Aorta (tissue), 5 donors: ENCODE measurements at regions not wholly inside any gene's neighbourhood (a gene's known extent, or its start where the extent isn't known, plus 50 kb on each side); places are given as distances from the start of the nearest gene placed in this dataset.

Experiments used
- ATAC-seq: fragments of 200-7000 bp; cut with Tn5 transposase; one replicate; pipeline ENCODE4 v1.9.1; 2022; ENCODE audit warnings: moderate library complexity; ENCODE audit not compliant: low FRiP score
- DNase-seq, 2 donors: peaks; one replicate each; pipeline ENCODE4 v3.0.0-alpha.2; 2020
- H3K27ac ChIP-seq, 2 donors: one replicate each; pipeline ENCODE4 v1.5.1; 2013; ENCODE audit warnings: low read length in 2 of 2, mild to moderate bottlenecking in 2 of 2, moderate library complexity in 2 of 2, control low read depth in 1 of 2, inconsistent platforms in 1 of 2, low read depth in 1 of 2
- H3K27me3 ChIP-seq, 2 donors: one replicate each; pipeline ENCODE4 v1.6.1; 2013; ENCODE audit warnings: control low read depth in 1 of 2, low read length in 1 of 2, mild to moderate bottlenecking in 1 of 2, moderate library complexity in 1 of 2; ENCODE audit not compliant: insufficient read depth in 2 of 2, control insufficient read depth in 1 of 2
- H3K36me3 ChIP-seq, 2 donors: one replicate each; pipeline ENCODE4 v1.6.1; 2013; ENCODE audit warnings: control low read depth in 1 of 2, low read length in 1 of 2, mild to moderate bottlenecking in 1 of 2; ENCODE audit not compliant: insufficient read depth in 2 of 2, control insufficient read depth in 1 of 2
- H3K4me1 ChIP-seq, 2 donors: one replicate each; pipeline ENCODE4 v1.6.1; 2013; ENCODE audit warnings: low read length in 2 of 2, control low read depth in 1 of 2, mild to moderate bottlenecking in 1 of 2, moderate library complexity in 1 of 2; ENCODE audit not compliant: insufficient read depth in 2 of 2, control insufficient read depth in 1 of 2
- H3K4me3 ChIP-seq, 2 donors: one replicate each; pipeline ENCODE4 v1.5.1; 2013; ENCODE audit warnings: low read length in 2 of 2, control low read depth in 1 of 2, mild to moderate bottlenecking in 1 of 2
- H3K9me3 ChIP-seq: one replicate; pipeline ENCODE4 v1.6.1; 2013; ENCODE audit warnings: mild to moderate bottlenecking, low read length; ENCODE audit not compliant: control insufficient read depth
- WGBS, 2 donors: extraction: QIAGEN DNeasy Blood & Tissue Kit; methylation state at CpG; one replicate each; pipeline ENCODE4 v1.1.7; 2013; 5-methylcytosine and 5-hydroxymethylcytosine counted together
- intact Hi-C, 2 donors: fragments of 100-400 bp; cut with DNase I; formaldehyde crosslinking; loops; one replicate each; pipeline versions ENCODE4 v1.14.2 to v1.15.0; 2022
- donor health status: healthy with polysubstance abuse.
- donor health status: Bipolar disorder and iron deficiency.
- donor health status: DM: no; HTN: no; CAD: no.
- donor health status: DM: no; HTN: no; CAD: no.
- donor health status: DM: yes; HTN: yes; CAD: no.

DNA sequence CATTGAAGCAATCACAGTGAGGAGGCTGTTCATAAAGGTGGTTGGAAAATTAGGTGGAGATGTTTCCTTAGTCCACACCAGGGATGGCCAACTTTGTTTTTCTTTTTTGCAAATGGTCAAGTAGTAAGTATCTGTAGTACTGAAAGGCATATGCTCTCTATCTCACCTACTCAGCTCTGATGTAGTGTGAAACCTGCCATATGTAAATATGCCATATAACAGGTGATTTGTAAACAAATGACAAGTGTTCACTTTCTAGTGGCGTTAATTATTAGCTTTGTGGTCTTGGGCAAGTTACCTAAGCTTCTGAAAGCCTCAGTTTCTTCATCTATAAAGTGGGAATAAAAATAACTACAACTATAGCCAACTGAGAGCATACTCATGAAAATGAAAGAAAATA is 421.4 kb upstream of the LCORL start:
- Histone ChIP-seq H3K4me1 (no peaks in the 10 kb centered on the region), H3K4me3 (no peak overlapping the region), H3K9me3 (peaks cover 2% of the 10 kb centered on the region), H3K27ac (no peak overlapping the region), H3K27me3 (no peaks in the 10 kb centered on the region), H3K36me3 (no peaks in the 10 kb centered on the region)
- intact Hi-C loops: no loop called here
- 32 to 51% methylated on average over 1 of the region's 1 CpG for WGBS, 2 donors
- ATAC-seq (no peak), DNase-seq (no peak)

DNA sequence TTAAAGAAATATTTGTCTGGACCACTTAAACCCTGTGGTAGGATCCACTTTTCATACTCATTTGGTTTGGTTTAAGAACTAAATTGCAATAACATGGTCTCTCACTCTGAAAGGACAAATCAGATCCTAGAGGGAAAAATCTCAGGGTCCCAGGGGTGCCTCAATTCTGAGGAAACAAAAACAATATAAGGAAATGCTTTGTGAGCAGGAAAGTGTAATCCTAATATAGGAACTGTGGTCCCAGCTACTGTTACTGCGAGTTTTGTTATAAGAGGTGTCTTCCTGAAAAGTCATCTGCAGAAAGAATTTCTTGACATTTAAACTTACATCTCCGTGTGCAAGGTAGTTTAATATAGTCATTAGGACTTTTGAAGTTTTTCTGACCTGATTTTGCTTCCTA is 420.1 kb upstream of the LCORL start:
- H3K4me1 ChIP-seq: no peaks in the 10 kb centered on the region
- 29 to 37% methylated on average over 2 of the region's 2 CpGs for WGBS, 2 donors
- H3K36me3 ChIP-seq: no peaks in the 10 kb centered on the region
- no peak for DNase-seq
- no peak overlapping the region for H3K27ac ChIP-seq
- intact Hi-C loops: no loop called here
- no peak overlapping the region for H3K4me3 ChIP-seq
- H3K9me3 ChIP-seq: peaks cover 2% of the 10 kb centered on the region
- no peaks in the 10 kb centered on the region for H3K27me3 ChIP-seq
- ATAC-seq: no peak

DNA sequence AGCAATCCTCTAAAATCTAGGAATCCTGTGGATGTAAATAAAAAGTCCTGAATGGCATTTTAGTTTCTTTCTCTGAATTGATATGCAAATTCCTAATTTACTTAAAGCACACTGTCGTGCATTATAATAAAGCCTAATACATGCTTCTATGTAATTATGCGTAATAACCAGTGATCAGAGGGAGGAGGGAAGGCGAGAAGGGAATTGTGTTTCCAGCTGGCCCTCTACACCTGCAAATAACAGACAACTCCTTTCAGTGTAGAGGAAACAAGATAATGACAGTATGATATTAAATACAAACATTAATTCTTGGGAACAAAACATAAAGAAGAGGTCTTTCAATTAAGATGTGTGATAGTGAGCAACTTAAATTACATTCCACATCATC is 419.6 kb upstream of the LCORL start:
- Histone ChIP-seq H3K27ac (no peak overlapping the region), H3K4me3 (no peak overlapping the region), H3K27me3 (no peaks in the 10 kb centered on the region), H3K36me3 (no peaks in the 10 kb centered on the region), H3K4me1 (no peaks in the 10 kb centered on the region), H3K9me3 (peaks cover 2% of the 10 kb centered on the region)
- ATAC-seq: no peak
- intact Hi-C loops: no loop called here
- WGBS, 2 donors: 71 to 76% methylated on average over 3 of the region's 3 CpGs
- no peak for DNase-seq

DNA sequence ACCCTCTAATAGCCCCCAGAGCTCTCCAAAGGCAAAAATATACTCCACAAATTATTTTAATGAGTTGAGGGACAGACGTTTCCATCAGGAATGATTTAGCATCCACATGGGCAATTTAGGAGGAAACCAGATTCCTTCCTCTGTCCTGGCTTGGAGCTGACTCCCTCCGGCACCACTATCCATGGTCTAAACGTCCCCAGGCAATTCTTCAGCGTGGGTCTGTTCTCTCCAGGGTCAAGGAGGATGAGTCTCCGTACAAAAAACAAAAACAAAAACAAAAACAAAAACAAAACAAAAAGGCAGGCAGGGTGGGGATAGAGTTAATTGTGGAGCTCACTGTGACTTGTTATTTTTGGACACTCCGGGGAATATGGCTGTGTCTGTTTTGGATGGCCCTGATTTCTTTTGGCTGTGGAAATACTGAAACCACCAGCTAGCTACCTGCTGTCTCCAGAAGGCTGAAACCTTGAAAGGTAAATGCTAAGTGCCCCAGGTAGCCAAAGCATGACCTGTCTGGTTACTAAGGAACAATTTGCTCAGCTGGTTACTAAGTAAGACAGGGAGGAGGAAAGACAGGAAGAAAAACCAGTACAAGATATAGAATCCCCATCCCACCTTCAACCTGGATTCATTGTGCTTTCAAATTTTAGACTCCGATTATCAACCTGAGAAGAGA is 419.1 kb upstream of the LCORL start:
- Histone ChIP-seq H3K27me3 (no peaks in the 10 kb centered on the region), H3K4me3 (no peak overlapping the region), H3K36me3 (no peaks in the 10 kb centered on the region), H3K4me1 (no peaks in the 10 kb centered on the region), H3K9me3 (peaks cover 2% of the 10 kb centered on the region), H3K27ac (no peak overlapping the region)
- 20% methylated on average over 7 of the region's 7 CpGs for WGBS, 2 donors
- intact Hi-C loops: no loop called here
- no peak for DNase-seq
- no peak for ATAC-seq

DNA sequence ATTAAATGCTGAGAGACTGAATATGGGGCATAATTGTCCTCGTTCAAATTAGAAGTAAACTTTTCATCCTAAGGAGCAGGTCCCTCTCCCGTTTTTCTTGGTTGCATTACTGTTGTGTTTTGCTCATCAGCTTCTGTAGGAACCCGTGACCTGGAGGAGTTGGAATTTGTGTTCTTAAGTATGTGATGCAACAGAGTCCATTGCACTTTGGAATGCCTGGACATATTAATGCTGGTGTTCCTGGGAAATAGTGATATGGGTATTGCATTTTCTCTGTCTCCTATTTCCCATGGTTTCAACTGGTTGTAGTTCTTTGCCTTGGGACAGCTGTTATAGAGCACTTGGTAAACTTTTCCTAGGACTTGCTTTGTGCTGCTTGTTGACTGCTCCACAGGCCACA is 417.8 kb upstream of the LCORL start:
- Histone ChIP-seq H3K4me3 (no peak overlapping the region), H3K27ac (no peak overlapping the region)
- 64 to 70% methylated on average over 3 of the region's 3 CpGs for WGBS, 2 donors

DNA sequence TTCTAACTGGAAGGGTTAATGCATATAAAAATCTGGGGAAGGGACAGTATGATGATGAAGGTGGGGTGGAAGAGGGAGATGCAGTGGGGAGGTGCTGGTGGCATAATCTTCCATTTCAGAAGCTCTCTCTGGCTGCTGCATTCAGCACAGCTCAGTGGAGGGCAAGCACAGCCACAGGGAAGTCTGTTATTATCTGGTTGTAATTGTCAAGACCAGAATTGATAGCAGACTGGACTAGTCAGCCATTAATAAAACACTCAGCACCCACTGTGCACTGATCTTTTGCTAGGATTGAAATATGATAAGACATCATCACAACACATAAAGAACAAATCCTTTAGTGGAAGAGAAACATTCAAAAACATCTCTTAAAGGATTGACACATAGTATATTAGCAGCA is 414.2 kb upstream of the LCORL start:
- ATAC-seq (no peak), DNase-seq (no peak)
- no peak overlapping the region for H3K4me3 ChIP-seq
- H3K27ac ChIP-seq: no peak overlapping the region
- H3K4me1 ChIP-seq: no peaks in the 10 kb centered on the region
- no peaks in the 10 kb centered on the region for H3K36me3 ChIP-seq
- H3K9me3 ChIP-seq: peaks cover 2% of the 10 kb centered on the region
- intact Hi-C loops: no loop called here
- no peaks in the 10 kb centered on the region for H3K27me3 ChIP-seq

More for the DNA sequence above, 417.8 kb upstream of the LCORL start:
- H3K27me3 ChIP-seq: no peaks in the 10 kb centered on the region
- H3K36me3 ChIP-seq: no peaks in the 10 kb centered on the region
- ATAC-seq (no peak), DNase-seq (no peak)
- no peaks in the 10 kb centered on the region for H3K4me1 ChIP-seq
- peaks cover 2% of the 10 kb centered on the region for H3K9me3 ChIP-seq
- intact Hi-C loops: no loop called here

DNA sequence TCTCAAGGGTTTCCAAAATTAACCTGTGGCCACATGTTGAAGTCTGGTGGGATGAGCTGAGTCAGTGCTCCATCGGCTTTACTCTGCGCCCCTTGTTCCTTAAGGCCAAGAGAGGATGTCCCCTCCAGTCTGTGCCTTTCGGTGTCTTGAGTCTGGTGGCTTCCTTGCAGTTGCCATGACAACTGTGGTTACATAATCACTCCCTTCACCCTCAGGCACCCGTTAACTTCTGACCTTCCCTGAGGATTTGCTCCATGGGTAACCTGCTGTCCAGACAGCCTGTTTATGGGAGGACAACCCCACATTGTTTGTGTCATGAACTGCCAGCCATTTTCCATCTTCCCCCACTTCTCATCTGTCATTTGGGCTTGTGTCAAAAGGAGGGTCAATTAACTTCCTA is 401.1 kb upstream of the LCORL start:
- H3K4me3 ChIP-seq: no peak overlapping the region
- DNase-seq (no peak), ATAC-seq (no peak)
- H3K9me3 ChIP-seq: no peaks in the 10 kb centered on the region
- H3K27me3 ChIP-seq: no peaks in the 10 kb centered on the region
- H3K27ac ChIP-seq: no peak overlapping the region
- H3K4me1 ChIP-seq: no peaks in the 10 kb centered on the region
- no peaks in the 10 kb centered on the region for H3K36me3 ChIP-seq
- intact Hi-C loops: no loop called here
- 48 to 64% methylated on average over 4 of the region's 4 CpGs for WGBS, 2 donors

DNA sequence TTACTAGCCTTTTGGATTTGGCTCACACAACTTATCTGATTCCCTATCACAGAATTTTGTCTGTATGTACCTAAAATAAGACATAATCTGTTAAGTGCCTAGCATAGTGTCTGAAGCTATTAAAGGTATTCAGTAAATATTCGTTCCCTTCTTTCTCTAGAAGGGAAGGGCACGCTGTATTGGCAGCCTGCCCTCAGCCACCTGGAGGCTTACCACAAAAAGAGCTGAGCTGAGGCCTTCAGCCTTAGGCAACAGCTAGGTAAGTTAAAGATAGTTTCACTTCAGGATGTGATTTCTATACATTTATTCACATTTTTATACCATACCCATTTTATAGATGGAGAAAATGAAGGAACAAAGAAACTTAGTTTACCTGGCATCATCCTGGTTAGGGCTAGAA is 400.0 kb upstream of the LCORL start:
- Histone ChIP-seq H3K9me3 (no peaks in the 10 kb centered on the region), H3K27me3 (no peaks in the 10 kb centered on the region), H3K27ac (no peak overlapping the region), H3K4me3 (no peak overlapping the region), H3K4me1 (no peaks in the 10 kb centered on the region), H3K36me3 (no peaks in the 10 kb centered on the region)
- ATAC-seq (no peak), DNase-seq (no peak)
- intact Hi-C loops: no loop called here
- WGBS, 2 donors: 76 to 77% methylated on average over 2 of the region's 2 CpGs

DNA sequence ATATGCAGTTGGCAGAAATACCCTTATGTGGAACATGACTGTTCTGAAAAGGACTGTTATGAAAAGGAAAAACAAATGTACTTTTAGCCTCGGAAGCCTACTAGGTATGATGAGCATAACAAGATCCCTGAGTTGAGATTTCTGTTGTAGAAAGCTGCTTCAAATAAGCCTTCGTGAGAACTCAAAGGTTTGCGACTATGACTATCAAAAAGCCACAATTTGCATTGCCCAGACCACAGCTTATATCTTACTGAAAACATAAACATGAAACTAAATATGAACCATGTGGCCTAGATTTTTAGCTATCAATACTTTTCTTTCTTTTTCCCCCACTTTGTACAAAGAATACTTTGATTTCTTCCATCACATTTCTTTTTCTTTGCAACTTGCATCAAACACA is 398.2 kb upstream of the LCORL start:
- DNase-seq (no peak), ATAC-seq (no peak)
- intact Hi-C loops: no loop called here
- H3K9me3 ChIP-seq: no peaks in the 10 kb centered on the region
- H3K27ac ChIP-seq: no peak overlapping the region
- H3K27me3 ChIP-seq: no peaks in the 10 kb centered on the region
- no peak overlapping the region for H3K4me3 ChIP-seq
- WGBS, 2 donors: 54 to 56% methylated on average over 3 of the region's 3 CpGs
- H3K36me3 ChIP-seq: no peaks in the 10 kb centered on the region
- no peaks in the 10 kb centered on the region for H3K4me1 ChIP-seq
